ENCODE measurements at regions not wholly inside any gene's neighbourhood (a gene's known extent, or its start where the extent isn't known, plus 50 kb on each side); places are given as distances from the start of the nearest gene placed in this dataset.

DNA sequence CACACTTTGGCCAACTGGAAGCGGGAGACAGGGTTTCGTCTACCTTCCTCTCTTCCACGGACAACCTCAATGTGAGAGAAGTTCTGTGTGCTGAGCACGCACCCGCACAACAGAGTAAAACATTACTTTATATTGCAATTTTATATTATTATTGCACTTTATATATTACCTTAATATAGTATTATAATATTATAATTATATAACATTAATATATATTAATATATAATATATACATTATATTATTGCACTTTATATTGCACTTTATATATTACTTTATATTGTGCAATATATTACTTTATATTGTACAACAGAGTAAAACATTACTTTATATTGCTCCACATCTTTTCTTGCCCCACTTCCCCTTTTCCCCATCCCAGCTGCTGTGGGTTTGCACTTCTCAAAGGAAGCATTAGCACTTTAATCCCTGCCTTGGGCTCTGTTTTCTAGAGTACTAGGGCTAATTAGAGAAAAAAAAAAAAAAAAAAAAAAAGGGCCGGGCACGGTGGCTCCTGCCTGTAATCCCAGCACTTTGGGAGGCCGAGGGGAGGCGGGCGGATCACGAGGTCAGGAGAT is 76.4 kb upstream of the SLC4A7 start:
- 94% methylated on average over 11 of the region's 11 CpGs for WGBS (ENCODE audit: low lambda C conversion rate)
- Histone ChIP-seq H3K36me3 (replicated peaks in 1 of 2; ENCODE audit: control insufficient read depth in 1 of 2, insufficient read depth in 2 of 2, low read length in 1 of 2) (no peaks in the 10 kb centered on the region), H3K27ac (ENCODE audit: low read depth in 2 of 2, low read length in 1 of 2) (no peak overlapping the region), H2AFZ (ENCODE audit: low read depth) (peak overlapping the region; percentile 65; the same call in 1 of the 2 replicates), H3K9me3 (no peaks in the 10 kb centered on the region), H3K79me2 (ENCODE audit: insufficient read depth) (no peaks in the 10 kb centered on the region), H3K9me2 (no peaks in the 10 kb centered on the region), H3K4me2 (no peak overlapping the region), H3K27me3 (ENCODE audit: insufficient read depth) (no peaks in the 10 kb centered on the region), H3F3A (replicated peaks; ENCODE audit: insufficient read depth) (no peaks in the 10 kb centered on the region), H3K4me3 (ENCODE audit: low read depth in 2 of 2, low read length in 1 of 2) (no peak overlapping the region), H3K4me1 (ENCODE audit: control insufficient read depth in 1 of 2, insufficient read depth in 2 of 2, low read depth in 1 of 2, low read length in 1 of 2) (peaks cover 0 to 10% of the 10 kb centered on the region in 2 experiments; a peak in 1 of 4 replicates), H4K20me1 (ENCODE audit: insufficient read depth) (no peaks in the 10 kb centered on the region), H3K9ac (no peak overlapping the region)
- TF ChIP-seq NFIC (IDR thresholded peaks at IDR 0.05; ENCODE audit: borderline replicate concordance) (no peak), TCF12 (IDR thresholded peaks at IDR 0.05) (no peak)
- ChIA-PET POLR2A (no interaction called here), CTCF (no interaction called here)
- DNase-seq = no peak

DNA sequence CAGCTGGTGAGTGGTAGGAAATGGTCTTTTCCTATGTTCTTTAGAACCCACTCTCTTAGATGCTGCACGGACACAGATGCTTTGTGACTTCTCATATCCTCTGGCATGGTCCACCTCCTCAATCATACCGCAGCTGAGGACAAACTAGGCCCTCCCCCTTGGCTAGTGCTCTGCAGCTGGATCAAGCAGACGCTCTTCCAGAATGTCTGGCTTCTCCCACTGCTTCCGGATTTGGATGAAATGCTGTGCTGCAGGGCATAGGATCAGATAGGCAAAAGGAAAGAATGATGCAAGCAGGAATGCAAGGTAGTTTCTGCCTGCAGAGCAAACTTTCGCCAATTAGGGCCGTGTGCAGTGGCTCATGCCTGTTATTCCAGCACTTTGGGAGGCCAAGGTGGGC is 75.7 kb upstream of the SLC4A7 start:
- Histone ChIP-seq H3K9me2 (no peaks in the 10 kb centered on the region), H3K27me3 (ENCODE audit: insufficient read depth) (no peaks in the 10 kb centered on the region), H3K4me2 (peak overlapping the region; percentile 27), H3F3A (replicated peaks; ENCODE audit: insufficient read depth) (no peaks in the 10 kb centered on the region), H3K79me2 (ENCODE audit: insufficient read depth) (no peaks in the 10 kb centered on the region), H2AFZ (ENCODE audit: low read depth) (peak overlapping the region; percentile 65), H3K9ac (no peak overlapping the region), H3K4me1 (ENCODE audit: control insufficient read depth in 1 of 2, insufficient read depth in 2 of 2, low read depth in 1 of 2, low read length in 1 of 2) (peaks cover 0 to 10% of the 10 kb centered on the region in 2 experiments; a peak in 1 of 4 replicates), H3K4me3 (ENCODE audit: low read depth in 2 of 2, low read length in 1 of 2) (no peak overlapping the region), H3K27ac (ENCODE audit: low read depth in 2 of 2, low read length in 1 of 2) (peak overlapping the region; percentile 29 to 33; a peak in 2 of 4 replicates), H3K36me3 (replicated peaks in 1 of 2; ENCODE audit: control insufficient read depth in 1 of 2, insufficient read depth in 2 of 2, low read length in 1 of 2) (no peaks in the 10 kb centered on the region), H4K20me1 (ENCODE audit: insufficient read depth) (no peaks in the 10 kb centered on the region), H3K9me3 (no peaks in the 10 kb centered on the region)
- peak; percentile 47 for DNase-seq
- 42% methylated on average over 6 of the region's 6 CpGs for WGBS (ENCODE audit: low lambda C conversion rate)
- POLR2A ChIA-PET = no interaction called here
- CTCF ChIA-PET = no interaction called here
- TF ChIP-seq FOXJ3 (CRISPR knock-in tag; IDR thresholded peaks at IDR 0.05) = no peak
- TF ChIP-seq ELF1 (IDR thresholded peaks at IDR 0.05) = peak; percentile 35; the same call in 1 of the 2 replicates
- TF ChIP-seq GATA2 (CRISPR knock-in tag; IDR thresholded peaks at IDR 0.05) = 0 out of 2 replicates have a peak, but pooled peaks have one; percentile 18
- no peak for TF ChIP-seq MXI1 (IDR thresholded peaks at IDR 0.05; ENCODE audit: low read depth, low read length)
- TF ChIP-seq RCOR1 (IDR thresholded peaks at IDR 0.05; ENCODE audit: low read length) = peak; percentile 54; the same call in 1 of the 2 replicates
- peak; percentile 12 for TF ChIP-seq CHD2 (IDR thresholded peaks at IDR 0.05; ENCODE audit: low read length, partially characterized antibody)

DNA sequence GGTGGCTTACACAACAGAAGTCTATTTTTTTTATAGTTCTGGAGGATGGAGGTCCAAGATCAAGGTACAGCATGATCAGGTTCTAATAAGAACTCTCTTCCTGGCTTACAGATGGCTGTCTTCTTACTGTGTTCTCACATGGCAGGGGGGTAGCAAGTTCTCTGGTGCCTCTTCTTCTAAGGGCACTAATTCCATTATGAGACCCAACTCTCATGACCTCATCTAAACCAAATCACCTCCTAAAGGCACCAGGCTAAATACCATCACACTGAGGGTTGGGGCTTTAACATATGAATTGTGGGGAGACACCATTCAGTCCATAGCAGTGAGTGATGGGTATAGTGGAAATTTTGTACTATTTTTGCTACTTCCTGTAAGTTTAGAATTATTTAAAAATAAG is 75.2 kb upstream of the SLC4A7 start:
- peak overlapping the region; percentile 27 for H3K4me2 ChIP-seq
- POLR2A ChIA-PET = no interaction called here

More for the DNA sequence above, 75.2 kb upstream of the SLC4A7 start:
- no peak for TF ChIP-seq MEF2A (IDR thresholded peaks at IDR 0.05; ENCODE audit: borderline replicate concordance, low read depth)
- TF ChIP-seq, protein P1, sequence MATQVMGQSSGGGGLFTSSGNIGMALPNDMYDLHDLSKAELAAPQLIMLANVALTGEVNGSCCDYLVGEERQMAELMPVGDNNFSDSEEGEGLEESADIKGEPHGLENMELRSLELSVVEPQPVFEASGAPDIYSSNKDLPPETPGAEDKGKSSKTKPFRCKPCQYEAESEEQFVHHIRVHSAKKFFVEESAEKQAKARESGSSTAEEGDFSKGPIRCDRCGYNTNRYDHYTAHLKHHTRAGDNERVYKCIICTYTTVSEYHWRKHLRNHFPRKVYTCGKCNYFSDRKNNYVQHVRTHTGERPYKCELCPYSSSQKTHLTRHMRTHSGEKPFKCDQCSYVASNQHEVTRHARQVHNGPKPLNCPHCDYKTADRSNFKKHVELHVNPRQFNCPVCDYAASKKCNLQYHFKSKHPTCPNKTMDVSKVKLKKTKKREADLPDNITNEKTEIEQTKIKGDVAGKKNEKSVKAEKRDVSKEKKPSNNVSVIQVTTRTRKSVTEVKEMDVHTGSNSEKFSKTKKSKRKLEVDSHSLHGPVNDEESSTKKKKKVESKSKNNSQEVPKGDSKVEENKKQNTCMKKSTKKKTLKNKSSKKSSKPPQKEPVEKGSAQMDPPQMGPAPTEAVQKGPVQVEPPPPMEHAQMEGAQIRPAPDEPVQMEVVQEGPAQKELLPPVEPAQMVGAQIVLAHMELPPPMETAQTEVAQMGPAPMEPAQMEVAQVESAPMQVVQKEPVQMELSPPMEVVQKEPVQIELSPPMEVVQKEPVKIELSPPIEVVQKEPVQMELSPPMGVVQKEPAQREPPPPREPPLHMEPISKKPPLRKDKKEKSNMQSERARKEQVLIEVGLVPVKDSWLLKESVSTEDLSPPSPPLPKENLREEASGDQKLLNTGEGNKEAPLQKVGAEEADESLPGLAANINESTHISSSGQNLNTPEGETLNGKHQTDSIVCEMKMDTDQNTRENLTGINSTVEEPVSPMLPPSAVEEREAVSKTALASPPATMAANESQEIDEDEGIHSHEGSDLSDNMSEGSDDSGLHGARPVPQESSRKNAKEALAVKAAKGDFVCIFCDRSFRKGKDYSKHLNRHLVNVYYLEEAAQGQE (IDR thresholded peaks at IDR 0.05; ENCODE audit: low read depth, low read length) = no peak
- no peak for TF ChIP-seq TEAD4 (IDR thresholded peaks at IDR 0.05; ENCODE audit: borderline replicate concordance, insufficient read depth)
- Histone ChIP-seq H3K79me2 (ENCODE audit: insufficient read depth) (no peaks in the 10 kb centered on the region), H3F3A (replicated peaks; ENCODE audit: insufficient read depth) (no peaks in the 10 kb centered on the region), H3K27ac (ENCODE audit: low read depth in 2 of 2, low read length in 1 of 2) (peak overlapping the region; percentile 29 to 33; a peak in 2 of 4 replicates), H4K20me1 (ENCODE audit: insufficient read depth) (no peaks in the 10 kb centered on the region), H3K27me3 (ENCODE audit: insufficient read depth) (no peaks in the 10 kb centered on the region), H3K9me3 (no peaks in the 10 kb centered on the region), H3K4me3 (ENCODE audit: low read depth in 2 of 2, low read length in 1 of 2) (no peak overlapping the region), H3K9ac (no peak overlapping the region), H3K36me3 (replicated peaks in 1 of 2; ENCODE audit: control insufficient read depth in 1 of 2, insufficient read depth in 2 of 2, low read length in 1 of 2) (no peaks in the 10 kb centered on the region), H3K9me2 (no peaks in the 10 kb centered on the region), H2AFZ (ENCODE audit: low read depth) (peak overlapping the region; percentile 65; the same call in 1 of the 2 replicates), H3K4me1 (ENCODE audit: control insufficient read depth in 1 of 2, insufficient read depth in 2 of 2, low read depth in 1 of 2, low read length in 1 of 2) (peaks cover 0 to 10% of the 10 kb centered on the region in 2 experiments; a peak in 2 of 4 replicates)
- CTCF ChIA-PET = no interaction called here
- DNase-seq = no peak
